Liver (tissue), 8 donors: ENCODE measurements at regions not wholly inside any gene's neighbourhood (a gene's known extent, or its start where the extent isn't known, plus 50 kb on each side); places are given as distances from the start of the nearest gene placed in this dataset.

Experiments
- DNase-seq: peaks from one replicate; pipeline ENCODE4 v3.0.0-alpha.2; 2017; ENCODE audit warnings: low spot score
- H3K27ac ChIP-seq, 2 donors: one replicate each; pipeline ENCODE4 v1.7.0; 2013; ENCODE audit warnings: inconsistent platforms in 2 of 2, low read length in 2 of 2, control low read depth in 1 of 2, low read depth in 1 of 2, mild to moderate bottlenecking in 1 of 2
- H3K27me3 ChIP-seq, 4 donors: one replicate each; pipeline versions ENCODE4 v1.6.1 to v1.7.0; 2013; ENCODE audit warnings: low read length in 3 of 4, inconsistent platforms in 1 of 4, mild to moderate bottlenecking in 1 of 4, moderate library complexity in 1 of 4; ENCODE audit not compliant: control insufficient read depth in 4 of 4, insufficient read depth in 4 of 4
- H3K36me3 ChIP-seq, 4 donors: one replicate each; pipeline versions ENCODE4 v1.6.1 to v1.7.0; 2013; ENCODE audit warnings: low read length in 3 of 4, mild to moderate bottlenecking in 3 of 4, low read depth in 1 of 4, moderate library complexity in 1 of 4; ENCODE audit not compliant: control insufficient read depth in 4 of 4, insufficient read depth in 3 of 4
- H3K4me1 ChIP-seq, 4 donors: one replicate each; pipeline versions ENCODE4 v1.6.1 to v1.7.0; 2013; ENCODE audit warnings: low read length in 3 of 4, mild to moderate bottlenecking in 3 of 4, moderate library complexity in 1 of 4; ENCODE audit not compliant: control insufficient read depth in 4 of 4, insufficient read depth in 4 of 4
- H3K4me3 ChIP-seq, 3 donors: one replicate each; pipeline versions ENCODE4 v1.6.1 to v1.7.0; 2013; ENCODE audit warnings: low read length in 3 of 3, control low read depth in 1 of 3, low read depth in 1 of 3, mild to moderate bottlenecking in 1 of 3
- H3K9ac ChIP-seq, 2 donors: one replicate each; pipeline ENCODE4 v1.7.0; 2013; ENCODE audit warnings: low read length in 2 of 2, mild to moderate bottlenecking in 2 of 2, moderate library complexity in 2 of 2, control low read depth in 1 of 2, low read depth in 1 of 2
- H3K9me3 ChIP-seq, 4 donors: one replicate each; pipeline versions ENCODE4 v1.6.1 to v1.7.0; 2013; ENCODE audit warnings: low read length in 3 of 4; ENCODE audit not compliant: control insufficient read depth in 4 of 4
- EGR1 ChIP-seq, 2 donors: IDR thresholded peaks; 2 replicates each; pipeline ENCODE4 v1.6.1; 2016 to 2018; ENCODE audit warnings: antibody characterized with exemption in 2 of 2, low read depth in 2 of 2
- FOXA1 ChIP-seq: IDR thresholded peaks from 2 replicates; pipeline ENCODE4 v1.6.1; 2016; ENCODE audit warnings: antibody characterized with exemption
- FOXA2 ChIP-seq: IDR thresholded peaks from 2 replicates; pipeline ENCODE4 v1.6.1; 2016; ENCODE audit warnings: antibody characterized with exemption
- GABPA ChIP-seq, 2 donors: IDR thresholded peaks in 1 of 2; conservative IDR thresholded peaks in 1 of 2; 2 replicates each; pipeline ENCODE4 v1.6.1; 2016; ENCODE audit warnings: antibody characterized with exemption in 2 of 2, mild to moderate bottlenecking in 1 of 2, moderate library complexity in 1 of 2
- HNF4A ChIP-seq, 2 donors: conservative IDR thresholded peaks; 2 replicates each; pipeline ENCODE4 v1.6.1; 2016; ENCODE audit warnings: antibody characterized with exemption in 2 of 2, mild to moderate bottlenecking in 2 of 2
- HNF4G ChIP-seq: IDR thresholded peaks from 2 replicates; pipeline ENCODE4 v1.6.1; 2016; ENCODE audit warnings: antibody characterized with exemption
- NR2F2 ChIP-seq: IDR thresholded peaks from 2 replicates; pipeline ENCODE4 v1.6.1; 2016; ENCODE audit warnings: antibody characterized with exemption
- RAD21 ChIP-seq, 2 donors: IDR thresholded peaks; 2 replicates each; pipeline ENCODE4 v1.6.1; 2016; ENCODE audit warnings: antibody characterized with exemption in 2 of 2, mild to moderate bottlenecking in 2 of 2
- RXRA ChIP-seq, 2 donors: IDR thresholded peaks; 2 replicates each; pipeline ENCODE4 v1.6.1; 2017 to 2018; ENCODE audit warnings: antibody characterized with exemption in 2 of 2, mild to moderate bottlenecking in 1 of 2
- SP1 ChIP-seq: IDR thresholded peaks from 2 replicates; pipeline ENCODE4 v1.6.1; 2018; ENCODE audit warnings: antibody characterized with exemption, mild to moderate bottlenecking
- TAF1 ChIP-seq: conservative IDR thresholded peaks from 2 replicates; pipeline ENCODE4 v1.6.1; 2016; ENCODE audit warnings: antibody characterized with exemption, mild to moderate bottlenecking
- WGBS: extraction: QIAGEN DNeasy Blood & Tissue Kit; methylation state at CpG from one replicate; pipeline ENCODE4 v1.1.7; 2013; 5-methylcytosine and 5-hydroxymethylcytosine counted together
- TF ChIP-seq, protein P1 (sequence below): IDR thresholded peaks from 2 replicates; pipeline ENCODE4 v1.6.1; 2016; ENCODE audit warnings: antibody characterized with exemption
- TF ChIP-seq, protein P2 (sequence below): fragments of 150-350 bp; IDR thresholded peaks from 2 replicates; pipeline ENCODE4 v1.5.1; 2017; ENCODE audit warnings: improper control_type of control experiment, low read depth, low read length; ENCODE audit not compliant: missing input control
- TF ChIP-seq, protein P3 (sequence below): IDR thresholded peaks from 2 replicates; pipeline ENCODE4 v1.6.1; 2016; ENCODE audit warnings: antibody characterized with exemption, mild to moderate bottlenecking
- TF ChIP-seq, protein P4 (sequence below): IDR thresholded peaks from 2 replicates; pipeline ENCODE4 v1.6.1; 2016; ENCODE audit warnings: antibody characterized with exemption
- TF ChIP-seq, protein P5 (sequence below): IDR thresholded peaks from 2 replicates; pipeline ENCODE4 v1.6.1; 2016; ENCODE audit warnings: antibody characterized with exemption
- donor health status: healthy.
- donor health status: healthy.
- donor health status: healthy.
- donor health status: healthy.
- donor health status: healthy.

DNA sequence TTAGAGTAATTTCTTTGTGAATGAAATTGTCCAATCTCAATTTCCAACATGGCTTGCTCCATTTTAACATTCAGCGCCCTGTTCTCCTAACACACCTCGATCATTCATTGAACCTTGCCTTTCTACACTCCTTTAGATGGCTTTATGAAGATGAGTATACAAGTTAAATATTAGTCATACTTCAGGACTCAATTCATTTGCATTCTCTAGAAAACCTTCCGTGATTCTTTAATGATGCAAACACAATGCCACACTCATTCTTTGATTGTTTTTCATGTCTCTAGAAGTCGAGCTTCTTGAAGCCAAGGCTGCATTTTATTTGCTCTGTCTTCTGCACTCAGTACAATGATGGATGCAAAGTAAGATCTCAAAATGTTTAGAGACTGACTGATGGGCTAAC is 641.2 kb downstream of the DOK5 start:
- no peaks in the 10 kb centered on the region for H3K27me3 ChIP-seq
- H3K9me3 ChIP-seq = no peaks in the 10 kb centered on the region
- no peak overlapping the region for H3K27ac ChIP-seq
- no peaks in the 10 kb centered on the region for H3K4me1 ChIP-seq
- H3K36me3 ChIP-seq = no peaks in the 10 kb centered on the region
- DNase-seq = no peak
- TF ChIP-seq, protein P1, sequence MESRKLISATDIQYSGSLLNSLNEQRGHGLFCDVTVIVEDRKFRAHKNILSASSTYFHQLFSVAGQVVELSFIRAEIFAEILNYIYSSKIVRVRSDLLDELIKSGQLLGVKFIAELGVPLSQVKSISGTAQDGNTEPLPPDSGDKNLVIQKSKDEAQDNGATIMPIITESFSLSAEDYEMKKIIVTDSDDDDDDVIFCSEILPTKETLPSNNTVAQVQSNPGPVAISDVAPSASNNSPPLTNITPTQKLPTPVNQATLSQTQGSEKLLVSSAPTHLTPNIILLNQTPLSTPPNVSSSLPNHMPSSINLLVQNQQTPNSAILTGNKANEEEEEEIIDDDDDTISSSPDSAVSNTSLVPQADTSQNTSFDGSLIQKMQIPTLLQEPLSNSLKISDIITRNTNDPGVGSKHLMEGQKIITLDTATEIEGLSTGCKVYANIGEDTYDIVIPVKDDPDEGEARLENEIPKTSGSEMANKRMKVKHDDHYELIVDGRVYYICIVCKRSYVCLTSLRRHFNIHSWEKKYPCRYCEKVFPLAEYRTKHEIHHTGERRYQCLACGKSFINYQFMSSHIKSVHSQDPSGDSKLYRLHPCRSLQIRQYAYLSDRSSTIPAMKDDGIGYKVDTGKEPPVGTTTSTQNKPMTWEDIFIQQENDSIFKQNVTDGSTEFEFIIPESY = no peak
- TF ChIP-seq RAD21 (IDR thresholded peaks at IDR 0.05) (no peak), FOXA1 (no peak), HNF4A (conservative IDR thresholded peaks at IDR 0.05) (no peak), TAF1 (no peak), GABPA (IDR thresholded peaks at IDR 0.05 in 1 of 2, conservative IDR thresholded peaks at IDR 0.05 in 1 of 2) (no peak), RXRA (IDR thresholded peaks at IDR 0.05) (no peak), HNF4G (no peak), FOXA2 (no peak), SP1 (no peak), NR2F2 (no peak)
- TF ChIP-seq, protein P2, sequence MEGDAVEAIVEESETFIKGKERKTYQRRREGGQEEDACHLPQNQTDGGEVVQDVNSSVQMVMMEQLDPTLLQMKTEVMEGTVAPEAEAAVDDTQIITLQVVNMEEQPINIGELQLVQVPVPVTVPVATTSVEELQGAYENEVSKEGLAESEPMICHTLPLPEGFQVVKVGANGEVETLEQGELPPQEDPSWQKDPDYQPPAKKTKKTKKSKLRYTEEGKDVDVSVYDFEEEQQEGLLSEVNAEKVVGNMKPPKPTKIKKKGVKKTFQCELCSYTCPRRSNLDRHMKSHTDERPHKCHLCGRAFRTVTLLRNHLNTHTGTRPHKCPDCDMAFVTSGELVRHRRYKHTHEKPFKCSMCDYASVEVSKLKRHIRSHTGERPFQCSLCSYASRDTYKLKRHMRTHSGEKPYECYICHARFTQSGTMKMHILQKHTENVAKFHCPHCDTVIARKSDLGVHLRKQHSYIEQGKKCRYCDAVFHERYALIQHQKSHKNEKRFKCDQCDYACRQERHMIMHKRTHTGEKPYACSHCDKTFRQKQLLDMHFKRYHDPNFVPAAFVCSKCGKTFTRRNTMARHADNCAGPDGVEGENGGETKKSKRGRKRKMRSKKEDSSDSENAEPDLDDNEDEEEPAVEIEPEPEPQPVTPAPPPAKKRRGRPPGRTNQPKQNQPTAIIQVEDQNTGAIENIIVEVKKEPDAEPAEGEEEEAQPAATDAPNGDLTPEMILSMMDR = no peak
- TF ChIP-seq, protein P3, sequence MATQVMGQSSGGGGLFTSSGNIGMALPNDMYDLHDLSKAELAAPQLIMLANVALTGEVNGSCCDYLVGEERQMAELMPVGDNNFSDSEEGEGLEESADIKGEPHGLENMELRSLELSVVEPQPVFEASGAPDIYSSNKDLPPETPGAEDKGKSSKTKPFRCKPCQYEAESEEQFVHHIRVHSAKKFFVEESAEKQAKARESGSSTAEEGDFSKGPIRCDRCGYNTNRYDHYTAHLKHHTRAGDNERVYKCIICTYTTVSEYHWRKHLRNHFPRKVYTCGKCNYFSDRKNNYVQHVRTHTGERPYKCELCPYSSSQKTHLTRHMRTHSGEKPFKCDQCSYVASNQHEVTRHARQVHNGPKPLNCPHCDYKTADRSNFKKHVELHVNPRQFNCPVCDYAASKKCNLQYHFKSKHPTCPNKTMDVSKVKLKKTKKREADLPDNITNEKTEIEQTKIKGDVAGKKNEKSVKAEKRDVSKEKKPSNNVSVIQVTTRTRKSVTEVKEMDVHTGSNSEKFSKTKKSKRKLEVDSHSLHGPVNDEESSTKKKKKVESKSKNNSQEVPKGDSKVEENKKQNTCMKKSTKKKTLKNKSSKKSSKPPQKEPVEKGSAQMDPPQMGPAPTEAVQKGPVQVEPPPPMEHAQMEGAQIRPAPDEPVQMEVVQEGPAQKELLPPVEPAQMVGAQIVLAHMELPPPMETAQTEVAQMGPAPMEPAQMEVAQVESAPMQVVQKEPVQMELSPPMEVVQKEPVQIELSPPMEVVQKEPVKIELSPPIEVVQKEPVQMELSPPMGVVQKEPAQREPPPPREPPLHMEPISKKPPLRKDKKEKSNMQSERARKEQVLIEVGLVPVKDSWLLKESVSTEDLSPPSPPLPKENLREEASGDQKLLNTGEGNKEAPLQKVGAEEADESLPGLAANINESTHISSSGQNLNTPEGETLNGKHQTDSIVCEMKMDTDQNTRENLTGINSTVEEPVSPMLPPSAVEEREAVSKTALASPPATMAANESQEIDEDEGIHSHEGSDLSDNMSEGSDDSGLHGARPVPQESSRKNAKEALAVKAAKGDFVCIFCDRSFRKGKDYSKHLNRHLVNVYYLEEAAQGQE = no peak
- TF ChIP-seq, protein P4, sequence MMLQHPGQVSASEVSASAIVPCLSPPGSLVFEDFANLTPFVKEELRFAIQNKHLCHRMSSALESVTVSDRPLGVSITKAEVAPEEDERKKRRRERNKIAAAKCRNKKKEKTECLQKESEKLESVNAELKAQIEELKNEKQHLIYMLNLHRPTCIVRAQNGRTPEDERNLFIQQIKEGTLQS = no peak
- TF ChIP-seq, protein P5, sequence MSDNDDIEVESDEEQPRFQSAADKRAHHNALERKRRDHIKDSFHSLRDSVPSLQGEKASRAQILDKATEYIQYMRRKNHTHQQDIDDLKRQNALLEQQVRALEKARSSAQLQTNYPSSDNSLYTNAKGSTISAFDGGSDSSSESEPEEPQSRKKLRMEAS = no peak
- no peak overlapping the region for H3K4me3 ChIP-seq
- H3K9ac ChIP-seq = no peak overlapping the region
- 72% methylated on average over 4 of the region's 4 CpGs for WGBS

DNA sequence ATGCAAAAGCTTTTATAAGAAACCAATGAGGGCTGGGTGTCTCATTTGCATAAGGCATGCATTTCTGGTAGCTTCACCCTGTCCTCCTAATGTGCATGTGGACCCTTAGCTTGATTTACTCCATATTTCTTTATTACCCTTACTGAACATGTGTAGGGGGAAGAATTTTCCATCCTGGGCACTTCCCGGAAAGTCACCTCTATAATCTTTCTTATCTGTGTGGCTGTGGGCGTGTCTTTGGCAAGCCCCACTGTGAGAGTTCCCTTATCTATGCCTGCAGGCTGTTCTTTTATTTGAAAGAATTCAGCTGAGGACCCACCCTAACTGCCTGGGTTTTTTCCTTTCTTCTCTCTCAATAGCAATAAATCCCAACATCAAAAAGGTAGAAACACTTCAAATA is 627.8 kb downstream of the DOK5 start:
- Histone ChIP-seq H3K27me3 (no peaks in the 10 kb centered on the region), H3K9me3 (no peaks in the 10 kb centered on the region), H3K36me3 (no peaks in the 10 kb centered on the region), H3K4me1 (no peaks in the 10 kb centered on the region), H3K4me3 (no peak overlapping the region), H3K9ac (no peak overlapping the region), H3K27ac (no peak overlapping the region)
- DNase-seq = no peak
- 33% methylated on average over 2 of the region's 2 CpGs for WGBS
- TF ChIP-seq FOXA2 = no peak
- TF ChIP-seq GABPA (IDR thresholded peaks at IDR 0.05 in 1 of 2, conservative IDR thresholded peaks at IDR 0.05 in 1 of 2) = no peak
- TF ChIP-seq FOXA1 = no peak
- TF ChIP-seq TAF1 = no peak
- TF ChIP-seq HNF4A (conservative IDR thresholded peaks at IDR 0.05) = no peak
- no peak for TF ChIP-seq EGR1 (IDR thresholded peaks at IDR 0.05; ENCODE audit: low read depth in 2 of 2)
- TF ChIP-seq, protein P4 = no peak
- TF ChIP-seq RAD21 (IDR thresholded peaks at IDR 0.05) = no peak
- TF ChIP-seq, protein P1 = no peak
- no peak for TF ChIP-seq NR2F2
- TF ChIP-seq, protein P2 = no peak
